ENCODE measurements at regions not wholly inside any gene's neighbourhood (a gene's known extent, or its start where the extent isn't known, plus 50 kb on each side); places are given as distances from the start of the nearest gene placed in this dataset.

DNA sequence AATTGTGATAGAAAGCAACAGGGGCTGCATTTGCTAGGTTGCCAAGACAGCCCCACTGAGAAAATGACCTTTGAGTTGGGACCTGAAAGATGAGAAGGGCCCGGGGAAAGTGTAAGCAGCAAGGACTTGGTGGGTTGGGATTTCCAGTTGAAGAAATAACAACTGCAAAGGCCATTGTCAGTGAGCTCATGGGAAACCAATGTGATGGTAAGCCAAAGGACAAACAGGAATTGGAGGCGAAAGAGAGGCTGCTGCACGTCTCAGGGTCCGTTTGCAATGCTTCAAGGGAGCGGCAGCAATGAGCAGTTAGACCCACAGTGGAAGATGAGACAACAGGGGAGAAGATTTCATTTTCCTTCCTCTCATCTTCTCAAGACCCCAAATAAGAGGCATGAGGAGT is 51.5 kb upstream of the RGPD4 start:
- no peak for TF ChIP-seq POLR2A (IDR thresholded peaks at IDR 0.05)
- no peak for TF ChIP-seq POLR2AphosphoS5 (IDR thresholded peaks at IDR 0.05)

All from stomach (tissue), 4 donors.